ENCODE measurements at regions not wholly inside any gene's neighbourhood (a gene's known extent, or its start where the extent isn't known, plus 50 kb on each side); places are given as distances from the start of the nearest gene placed in this dataset.

DNA sequence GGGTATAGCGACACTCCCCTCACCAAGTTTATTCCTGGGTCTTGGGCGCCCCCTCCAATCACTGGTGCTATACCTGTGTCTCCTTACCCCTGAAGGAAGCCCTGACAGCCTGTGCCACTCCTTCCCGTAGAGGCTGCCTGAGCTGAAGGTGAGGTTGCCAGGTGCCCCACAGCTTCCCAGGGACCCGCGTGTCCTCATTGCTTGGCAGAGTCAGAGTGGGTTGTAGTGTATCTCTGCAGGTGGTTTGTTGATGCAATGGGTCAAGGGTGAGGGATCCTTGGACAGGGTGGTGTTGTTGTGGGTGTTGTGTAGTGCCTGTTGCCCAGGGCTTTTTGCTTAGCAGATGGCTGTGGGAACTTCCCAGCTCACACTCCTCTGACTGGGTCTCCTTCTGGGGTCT lies 438.7 kb upstream of the FSIP2 start:
- Histone ChIP-seq H3K9ac (ENCODE audit: extremely low read depth, low read length, poor library complexity, severe bottlenecking) (no peak overlapping the region), H3K4me3 (ENCODE audit: low read length) (no peak overlapping the region), H3K4me1 (ENCODE audit: control insufficient read depth, insufficient read depth, low read length) (no peaks in the 10 kb centered on the region), H3K36me3 (ENCODE audit: control insufficient read depth, insufficient read depth, low read length) (no peaks in the 10 kb centered on the region), H3K27me3 (ENCODE audit: control insufficient read depth, insufficient read depth, low read length, poor library complexity, severe bottlenecking) (no peaks in the 10 kb centered on the region), H3K9me3 (ENCODE audit: control insufficient read depth, low read length) (no peaks in the 10 kb centered on the region), H3K27ac (ENCODE audit: low read depth, low read length) (no peak overlapping the region)
- 76% methylated on average over 5 of the region's 5 CpGs; no CpG with 5 or more reads in 1 of the 2 experiments for WGBS, 2 experiments (ENCODE audit: insufficient coverage in 1 of 2, insufficient read length in 1 of 2)
- DNase-seq = peak; percentile 39
- TF ChIP-seq, protein P1, sequence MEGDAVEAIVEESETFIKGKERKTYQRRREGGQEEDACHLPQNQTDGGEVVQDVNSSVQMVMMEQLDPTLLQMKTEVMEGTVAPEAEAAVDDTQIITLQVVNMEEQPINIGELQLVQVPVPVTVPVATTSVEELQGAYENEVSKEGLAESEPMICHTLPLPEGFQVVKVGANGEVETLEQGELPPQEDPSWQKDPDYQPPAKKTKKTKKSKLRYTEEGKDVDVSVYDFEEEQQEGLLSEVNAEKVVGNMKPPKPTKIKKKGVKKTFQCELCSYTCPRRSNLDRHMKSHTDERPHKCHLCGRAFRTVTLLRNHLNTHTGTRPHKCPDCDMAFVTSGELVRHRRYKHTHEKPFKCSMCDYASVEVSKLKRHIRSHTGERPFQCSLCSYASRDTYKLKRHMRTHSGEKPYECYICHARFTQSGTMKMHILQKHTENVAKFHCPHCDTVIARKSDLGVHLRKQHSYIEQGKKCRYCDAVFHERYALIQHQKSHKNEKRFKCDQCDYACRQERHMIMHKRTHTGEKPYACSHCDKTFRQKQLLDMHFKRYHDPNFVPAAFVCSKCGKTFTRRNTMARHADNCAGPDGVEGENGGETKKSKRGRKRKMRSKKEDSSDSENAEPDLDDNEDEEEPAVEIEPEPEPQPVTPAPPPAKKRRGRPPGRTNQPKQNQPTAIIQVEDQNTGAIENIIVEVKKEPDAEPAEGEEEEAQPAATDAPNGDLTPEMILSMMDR (conservative IDR thresholded peaks at IDR 0.05) = no peak
- Mint-ChIP-seq H3K4me3 (no peak overlapping the region), H3K36me3 (ENCODE audit: low read depth) (no peaks in the 10 kb centered on the region), H3K4me1 (no peaks in the 10 kb centered on the region), H3K27me3 (ENCODE audit: insufficient read depth) (no peaks in the 10 kb centered on the region), H3K27ac (no peak overlapping the region), H3K9me3 (no peaks in the 10 kb centered on the region)

- H3K36me3 ChIP-seq (ENCODE audit: control insufficient read depth, insufficient read depth, low read length) = no peaks in the 10 kb centered on the region
- H3K27ac ChIP-seq (ENCODE audit: low read depth, low read length) = no peak overlapping the region
- no peak overlapping the region for H3K4me3 Mint-ChIP-seq
- no peaks in the 10 kb centered on the region for H3K9me3 Mint-ChIP-seq
- TF ChIP-seq, protein P1 (conservative IDR thresholded peaks at IDR 0.05) = no peak
- 95 to 100% methylated on average over 1 of the region's 1 CpG for WGBS, 2 experiments (ENCODE audit: insufficient coverage in 1 of 2, insufficient read length in 1 of 2)
- no peaks in the 10 kb centered on the region for H3K27me3 ChIP-seq (ENCODE audit: control insufficient read depth, insufficient read depth, low read length, poor library complexity, severe bottlenecking)
- peaks cover 3% of the 10 kb centered on the region for H3K4me1 Mint-ChIP-seq
- H3K27ac Mint-ChIP-seq = no peak overlapping the region
- H3K9ac ChIP-seq (ENCODE audit: extremely low read depth, low read length, poor library complexity, severe bottlenecking) = no peak overlapping the region
- no peaks in the 10 kb centered on the region for H3K27me3 Mint-ChIP-seq (ENCODE audit: insufficient read depth)
- H3K36me3 Mint-ChIP-seq (ENCODE audit: low read depth) = no peaks in the 10 kb centered on the region
- no peak overlapping the region for H3K4me3 ChIP-seq (ENCODE audit: low read length)
- H3K4me1 ChIP-seq (ENCODE audit: control insufficient read depth, insufficient read depth, low read length) = no peaks in the 10 kb centered on the region
- DNase-seq = no peak
- H3K9me3 ChIP-seq (ENCODE audit: control insufficient read depth, low read length) = no peaks in the 10 kb centered on the region
Observed at GRCh38 chr2:185306119-185306518, 432.5 kb upstream of the FSIP2 start.

- Histone ChIP-seq H3K4me1 (ENCODE audit: control insufficient read depth, insufficient read depth, low read length) (no peaks in the 10 kb centered on the region), H3K27me3 (ENCODE audit: control insufficient read depth, insufficient read depth, low read length, poor library complexity, severe bottlenecking) (no peaks in the 10 kb centered on the region), H3K9me3 (ENCODE audit: control insufficient read depth, low read length) (peaks cover 19% of the 10 kb centered on the region), H3K9ac (ENCODE audit: extremely low read depth, low read length, poor library complexity, severe bottlenecking) (no peak overlapping the region), H3K4me3 (ENCODE audit: low read length) (no peak overlapping the region), H3K36me3 (ENCODE audit: control insufficient read depth, insufficient read depth, low read length) (no peaks in the 10 kb centered on the region), H3K27ac (ENCODE audit: low read depth, low read length) (no peak overlapping the region)
- Mint-ChIP-seq H3K9me3 (no peaks in the 10 kb centered on the region), H3K4me1 (peaks cover 6% of the 10 kb centered on the region), H3K36me3 (ENCODE audit: low read depth) (no peaks in the 10 kb centered on the region), H3K27ac (no peak overlapping the region), H3K4me3 (no peak overlapping the region), H3K27me3 (ENCODE audit: insufficient read depth) (no peaks in the 10 kb centered on the region)
- TF ChIP-seq, protein P1 (conservative IDR thresholded peaks at IDR 0.05) = no peak
- no peak for DNase-seq
- WGBS, 2 experiments (ENCODE audit: insufficient coverage in 1 of 2, insufficient read length in 1 of 2) = 46% methylated on average over 2 of the region's 2 CpGs; no CpG with 5 or more reads in 1 of the 2 experiments
Observed at GRCh38 chr2:185316383-185316782, 422.2 kb upstream of the FSIP2 start.
